MM.1S (cell line): ENCODE measurements at regions not wholly inside any gene's neighbourhood (a gene's known extent, or its start where the extent isn't known, plus 50 kb on each side); places are given as distances from the start of the nearest gene placed in this dataset.

ENCODE experiments used
- EZH2phosphoT487 ChIP-seq: fragments of 300-600 bp; sonication (generic); IDR thresholded peaks from 2 replicates; pipeline ENCODE4 v1.6.1; 2018; ENCODE audit warnings: antibody characterized with exemption, low read length
- TF ChIP-seq, protein P1 (sequence below): fragments of 300-600 bp; sonication (generic); IDR thresholded peaks from 2 replicates; pipeline ENCODE4 v1.5.1; 2016; ENCODE audit warnings: antibody characterized with exemption, low read length, mixed read lengths

GRCh38 chr5:175264406-175264805 is 179.6 kb downstream of the DRD1 start:
- TF ChIP-seq, protein P1, sequence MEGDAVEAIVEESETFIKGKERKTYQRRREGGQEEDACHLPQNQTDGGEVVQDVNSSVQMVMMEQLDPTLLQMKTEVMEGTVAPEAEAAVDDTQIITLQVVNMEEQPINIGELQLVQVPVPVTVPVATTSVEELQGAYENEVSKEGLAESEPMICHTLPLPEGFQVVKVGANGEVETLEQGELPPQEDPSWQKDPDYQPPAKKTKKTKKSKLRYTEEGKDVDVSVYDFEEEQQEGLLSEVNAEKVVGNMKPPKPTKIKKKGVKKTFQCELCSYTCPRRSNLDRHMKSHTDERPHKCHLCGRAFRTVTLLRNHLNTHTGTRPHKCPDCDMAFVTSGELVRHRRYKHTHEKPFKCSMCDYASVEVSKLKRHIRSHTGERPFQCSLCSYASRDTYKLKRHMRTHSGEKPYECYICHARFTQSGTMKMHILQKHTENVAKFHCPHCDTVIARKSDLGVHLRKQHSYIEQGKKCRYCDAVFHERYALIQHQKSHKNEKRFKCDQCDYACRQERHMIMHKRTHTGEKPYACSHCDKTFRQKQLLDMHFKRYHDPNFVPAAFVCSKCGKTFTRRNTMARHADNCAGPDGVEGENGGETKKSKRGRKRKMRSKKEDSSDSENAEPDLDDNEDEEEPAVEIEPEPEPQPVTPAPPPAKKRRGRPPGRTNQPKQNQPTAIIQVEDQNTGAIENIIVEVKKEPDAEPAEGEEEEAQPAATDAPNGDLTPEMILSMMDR = no peak
- TF ChIP-seq EZH2phosphoT487 = no peak
